ENCODE measurements at regions not wholly inside any gene's neighbourhood (a gene's known extent, or its start where the extent isn't known, plus 50 kb on each side); places are given as distances from the start of the nearest gene placed in this dataset.

DNA sequence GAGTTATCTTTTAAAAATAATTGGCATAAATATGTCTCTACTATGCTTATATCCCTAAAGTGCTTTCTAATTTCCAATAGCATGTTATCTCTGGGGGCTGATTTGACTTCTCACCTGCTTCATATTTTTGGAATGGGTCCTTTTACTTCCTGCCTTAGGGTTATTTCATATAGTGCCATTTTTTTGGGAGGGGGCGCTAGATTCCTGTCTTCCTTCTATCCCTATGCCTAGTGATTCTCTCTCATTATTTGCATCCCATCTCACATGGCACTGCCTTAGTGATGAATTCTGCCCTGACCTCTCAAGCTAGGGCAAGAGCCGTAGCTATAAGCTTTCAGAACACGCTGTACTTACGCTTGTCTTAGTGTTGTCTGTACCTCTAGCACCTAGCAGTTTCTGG, 150.3 kb upstream of the SLITRK3 start:
- H3K4me3 ChIP-seq (ENCODE audit: low read length): no peak overlapping the region
- H3K27ac ChIP-seq (ENCODE audit: low read length): no peak overlapping the region
- intact Hi-C loops (cut with micrococcal nuclease): no loop called here
- H2AFZ ChIP-seq (ENCODE audit: low read length): no peak overlapping the region
- no peak overlapping the region for H3K4me2 ChIP-seq (ENCODE audit: low read length)
- no peaks in the 10 kb centered on the region for H3K36me3 ChIP-seq (ENCODE audit: low read depth, low read length)
- no peaks in the 10 kb centered on the region for H3K4me1 ChIP-seq (ENCODE audit: insufficient read depth, low read length)
- no peak overlapping the region for H3K9ac ChIP-seq (ENCODE audit: low read length)
- no peak for ATAC-seq
- TF ChIP-seq, protein P1, sequence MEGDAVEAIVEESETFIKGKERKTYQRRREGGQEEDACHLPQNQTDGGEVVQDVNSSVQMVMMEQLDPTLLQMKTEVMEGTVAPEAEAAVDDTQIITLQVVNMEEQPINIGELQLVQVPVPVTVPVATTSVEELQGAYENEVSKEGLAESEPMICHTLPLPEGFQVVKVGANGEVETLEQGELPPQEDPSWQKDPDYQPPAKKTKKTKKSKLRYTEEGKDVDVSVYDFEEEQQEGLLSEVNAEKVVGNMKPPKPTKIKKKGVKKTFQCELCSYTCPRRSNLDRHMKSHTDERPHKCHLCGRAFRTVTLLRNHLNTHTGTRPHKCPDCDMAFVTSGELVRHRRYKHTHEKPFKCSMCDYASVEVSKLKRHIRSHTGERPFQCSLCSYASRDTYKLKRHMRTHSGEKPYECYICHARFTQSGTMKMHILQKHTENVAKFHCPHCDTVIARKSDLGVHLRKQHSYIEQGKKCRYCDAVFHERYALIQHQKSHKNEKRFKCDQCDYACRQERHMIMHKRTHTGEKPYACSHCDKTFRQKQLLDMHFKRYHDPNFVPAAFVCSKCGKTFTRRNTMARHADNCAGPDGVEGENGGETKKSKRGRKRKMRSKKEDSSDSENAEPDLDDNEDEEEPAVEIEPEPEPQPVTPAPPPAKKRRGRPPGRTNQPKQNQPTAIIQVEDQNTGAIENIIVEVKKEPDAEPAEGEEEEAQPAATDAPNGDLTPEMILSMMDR (conservative IDR thresholded peaks at IDR 0.05; ENCODE audit: low read depth, low read length): peak; percentile 22; the same call in 1 of the 2 replicates
- no peak for TF ChIP-seq EZH2phosphoT487 (IDR thresholded peaks at IDR 0.05; ENCODE audit: borderline replicate concordance, low read length)
- no peak for TF ChIP-seq EZH2 (IDR thresholded peaks at IDR 0.05; ENCODE audit: low read length, unreplicated experiment)
- no peaks in the 10 kb centered on the region for H3K79me2 ChIP-seq (ENCODE audit: low read length)
- POLR2A ChIA-PET (ENCODE audit: unreplicated experiment): no interaction called here
- H4K20me1 ChIP-seq (ENCODE audit: low read length): no peaks in the 10 kb centered on the region
- H3F3A ChIP-seq (ENCODE audit: low read length, unreplicated experiment): no peaks in the 10 kb centered on the region
- H3K9me3 ChIP-seq (ENCODE audit: low read length): no peaks in the 10 kb centered on the region
- CTCF ChIA-PET: no interaction called here
- DNase-seq: no peak
- H3K9me2 ChIP-seq (replicated peaks; ENCODE audit: low read length): no peaks in the 10 kb centered on the region
- H3K27me3 ChIP-seq (ENCODE audit: low read length): no peaks in the 10 kb centered on the region
- BruUV-seq (replicated peaks): no TSS peak

- intact Hi-C loops (cut with micrococcal nuclease): no loop called here
- TF ChIP-seq EZH2phosphoT487 (IDR thresholded peaks at IDR 0.05; ENCODE audit: borderline replicate concordance, low read length): no peak
- TF ChIP-seq, protein P1 (conservative IDR thresholded peaks at IDR 0.05; ENCODE audit: low read depth, low read length): no peak
- TF ChIP-seq EZH2 (IDR thresholded peaks at IDR 0.05; ENCODE audit: low read length, unreplicated experiment): no peak
- Histone ChIP-seq H3K79me2 (ENCODE audit: low read length) (no peaks in the 10 kb centered on the region), H4K20me1 (ENCODE audit: low read length) (no peaks in the 10 kb centered on the region), H2AFZ (ENCODE audit: low read length) (peak overlapping the region; percentile 52), H3K4me2 (ENCODE audit: low read length) (peak overlapping the region; percentile 1; the same call in 1 of the 2 replicates), H3K4me3 (ENCODE audit: low read length) (no peak overlapping the region), H3K27ac (ENCODE audit: low read length) (no peak overlapping the region), H3K9me3 (ENCODE audit: low read length) (no peaks in the 10 kb centered on the region), H3K4me1 (ENCODE audit: insufficient read depth, low read length) (no peaks in the 10 kb centered on the region), H3K36me3 (ENCODE audit: low read depth, low read length) (no peaks in the 10 kb centered on the region), H3K27me3 (ENCODE audit: low read length) (no peaks in the 10 kb centered on the region), H3K9me2 (replicated peaks; ENCODE audit: low read length) (no peaks in the 10 kb centered on the region), H3F3A (ENCODE audit: low read length, unreplicated experiment) (no peaks in the 10 kb centered on the region), H3K9ac (ENCODE audit: low read length) (no peak overlapping the region)
- BruUV-seq (replicated peaks): no TSS peak
- POLR2A ChIA-PET (ENCODE audit: unreplicated experiment): no interaction called here
- DNase-seq (no peak), ATAC-seq (no peak)
- CTCF ChIA-PET: no interaction called here
Observed at GRCh38 chr3:165343185-165343584, 147.0 kb upstream of the SLITRK3 start.

GRCh38 chr3:165339753-165340152, 143.6 kb upstream of the SLITRK3 start:
- Histone ChIP-seq H3K9me3 (ENCODE audit: low read length) (no peaks in the 10 kb centered on the region), H3K4me2 (ENCODE audit: low read length) (no peak overlapping the region), H3K9me2 (replicated peaks; ENCODE audit: low read length) (no peaks in the 10 kb centered on the region), H3K27ac (ENCODE audit: low read length) (no peak overlapping the region), H3K79me2 (ENCODE audit: low read length) (no peaks in the 10 kb centered on the region), H3K9ac (ENCODE audit: low read length) (no peak overlapping the region), H4K20me1 (ENCODE audit: low read length) (no peaks in the 10 kb centered on the region), H3K4me1 (ENCODE audit: insufficient read depth, low read length) (no peaks in the 10 kb centered on the region), H3F3A (ENCODE audit: low read length, unreplicated experiment) (no peaks in the 10 kb centered on the region), H3K36me3 (ENCODE audit: low read depth, low read length) (no peaks in the 10 kb centered on the region), H2AFZ (ENCODE audit: low read length) (no peak overlapping the region), H3K27me3 (ENCODE audit: low read length) (no peaks in the 10 kb centered on the region), H3K4me3 (ENCODE audit: low read length) (no peak overlapping the region)
- no TSS peak for BruUV-seq (replicated peaks)
- CTCF ChIA-PET: interaction anchor here (0.6 to 0.7 kb wide), 5 partner anchors 82 to 673 kb away, joined by 3 to 6 read pairs (median 3); no protein-coding TSS in a partner anchor
- POLR2A ChIA-PET (ENCODE audit: unreplicated experiment): interaction anchor here (0.6 kb wide), 1 partner anchor 1190 kb away, joined by 3 read pairs; no protein-coding TSS in a partner anchor
- DNase-seq (peak; percentile 43), ATAC-seq (peak; percentile 67; the same call in 1 of the 2 replicates)
- TF ChIP-seq EZH2phosphoT487 (IDR thresholded peaks at IDR 0.05; ENCODE audit: borderline replicate concordance, low read length): no peak
- TF ChIP-seq, protein P1 (conservative IDR thresholded peaks at IDR 0.05; ENCODE audit: low read depth, low read length): peak; percentile 68
- intact Hi-C loops (cut with micrococcal nuclease): loop anchor here (2.0 to 5.0 kb wide), 3 partner anchors 87 to 1345 kb away; no protein-coding TSS in a partner anchor

Data from PC-3 (cell line).